ENCODE measurements at regions not wholly inside any gene's neighbourhood (a gene's known extent, or its start where the extent isn't known, plus 50 kb on each side); places are given as distances from the start of the nearest gene placed in this dataset.

GRCh38 chr20:60947819-60948218, 304.2 kb upstream of the CDH4 start:
- no peak for TF ChIP-seq POLR2AphosphoS5 (IDR thresholded peaks at IDR 0.05; ENCODE audit: low read depth)
- H3K27me3 ChIP-seq (ENCODE audit: insufficient read depth, poor library complexity, severe bottlenecking) = no peaks in the 10 kb centered on the region
- no peak overlapping the region for H3K4me3 ChIP-seq (replicated peaks; ENCODE audit: insufficient read depth, low read length)
- no peak for DNase-seq (ENCODE audit: low read depth in 1 of 2, low spot score in 1 of 2)
- H3K27ac ChIP-seq (replicated peaks) = no peak overlapping the region

- TF ChIP-seq SPI1 (IDR thresholded peaks at IDR 0.05; ENCODE audit: borderline replicate concordance, low read depth) (no peak), REST (IDR thresholded peaks at IDR 0.05; ENCODE audit: insufficient replicate concordance, low read depth) (no peak), CTCF (IDR thresholded peaks at IDR 0.05; ENCODE audit: insufficient read depth, low read length) (no peak), POLR2AphosphoS5 (IDR thresholded peaks at IDR 0.05; ENCODE audit: low read depth) (no peak), GABPA (IDR thresholded peaks at IDR 0.05; ENCODE audit: low read depth) (no peak)
- no peaks in the 10 kb centered on the region for H3K27me3 ChIP-seq (ENCODE audit: insufficient read depth, poor library complexity, severe bottlenecking)
These were observed 303.8 kb upstream of the CDH4 start for GRCh38 chr20:60948224-60948623.

GRCh38 chr20:60950561-60950960, 301.5 kb upstream of the CDH4 start:
- Histone ChIP-seq H3K27me3 (ENCODE audit: insufficient read depth, poor library complexity, severe bottlenecking) (no peaks in the 10 kb centered on the region), H3K4me3 (replicated peaks; ENCODE audit: insufficient read depth, low read length) (no peak overlapping the region), H3K27ac (replicated peaks) (no peak overlapping the region)
- TF ChIP-seq POLR2AphosphoS5 (IDR thresholded peaks at IDR 0.05; ENCODE audit: low read depth) (no peak), REST (IDR thresholded peaks at IDR 0.05; ENCODE audit: insufficient replicate concordance, low read depth) (no peak), CTCF (IDR thresholded peaks at IDR 0.05; ENCODE audit: insufficient read depth, low read length) (no peak), GABPA (IDR thresholded peaks at IDR 0.05; ENCODE audit: low read depth) (no peak), SPI1 (IDR thresholded peaks at IDR 0.05; ENCODE audit: borderline replicate concordance, low read depth) (no peak)
- no peak for DNase-seq (ENCODE audit: low read depth in 1 of 2, low spot score in 1 of 2)

More at GRCh38 chr20:60948224-60948623, 303.8 kb upstream of the CDH4 start:
- no peak overlapping the region for H3K4me3 ChIP-seq (replicated peaks; ENCODE audit: insufficient read depth, low read length)
- no peak for DNase-seq (ENCODE audit: low read depth in 1 of 2, low spot score in 1 of 2)
- H3K27ac ChIP-seq (replicated peaks) = no peak overlapping the region

- no peaks in the 10 kb centered on the region for H3K27me3 ChIP-seq (ENCODE audit: insufficient read depth, poor library complexity, severe bottlenecking)
- no peak overlapping the region for H3K4me3 ChIP-seq (replicated peaks; ENCODE audit: insufficient read depth, low read length)
- TF ChIP-seq CTCF (IDR thresholded peaks at IDR 0.05; ENCODE audit: insufficient read depth, low read length) (no peak), SPI1 (IDR thresholded peaks at IDR 0.05; ENCODE audit: borderline replicate concordance, low read depth) (no peak), REST (IDR thresholded peaks at IDR 0.05; ENCODE audit: insufficient replicate concordance, low read depth) (no peak), GABPA (IDR thresholded peaks at IDR 0.05; ENCODE audit: low read depth) (no peak), POLR2AphosphoS5 (IDR thresholded peaks at IDR 0.05; ENCODE audit: low read depth) (no peak)
- no peak overlapping the region for H3K27ac ChIP-seq (replicated peaks)
- DNase-seq (ENCODE audit: low read depth in 1 of 2, low spot score in 1 of 2) = no peak
These were observed 301.1 kb upstream of the CDH4 start for GRCh38 chr20:60950974-60951373.

Measured in HL-60 (cell line).